MCF 10A (cell line): ENCODE measurements at regions not wholly inside any gene's neighbourhood (a gene's known extent, or its start where the extent isn't known, plus 50 kb on each side); places are given as distances from the start of the nearest gene placed in this dataset.

Source experiments
- BruUV-seq: library from RNA; stranded (reverse); fragments of 400-500 nt; replicated peaks from 2 replicates; lab custom pipeline; 2021; lab: Mats Ljungman, UMichigan
- CTCF ChIA-PET: fragments of 300-600 bp; sonication (Branson Sonifier 250); formaldehyde crosslinking; extraction: SDS; loops from one replicate; lab custom pipeline; 2021; ENCODE audit warnings: antibody characterized with exemption, inconsistent platforms; lab: Yijun Ruan, JAX
- POLR2A ChIA-PET: fragments of 300-600, 350-650 bp; sonication (Branson Sonifier 250); formaldehyde crosslinking; extraction: SDS; loops from one replicate; lab custom pipeline; 2020; ENCODE audit warnings: antibody characterized with exemption, inconsistent platforms; lab: Yijun Ruan, JAX
- DNase-seq: peaks from one replicate; pipeline ENCODE4 v3.0.0-alpha.2; 2018; ENCODE audit not compliant: unreplicated experiment
- H3K27ac Mint-ChIP-seq: one replicate; pipeline ENCODE4 v1.8.0; 2022; ENCODE audit warnings: mild to moderate bottlenecking, low read depth, mixed read lengths; ENCODE audit not compliant: unreplicated experiment
- H3K27me3 Mint-ChIP-seq: one replicate; pipeline ENCODE4 v1.8.0; 2022; ENCODE audit warnings: mixed read lengths; ENCODE audit not compliant: insufficient read depth, unreplicated experiment
- H3K36me3 Mint-ChIP-seq: one replicate; pipeline ENCODE4 v1.8.0; 2022; ENCODE audit warnings: mild to moderate bottlenecking, moderate library complexity, mixed read lengths; ENCODE audit not compliant: insufficient read depth, unreplicated experiment
- H3K4me1 Mint-ChIP-seq: one replicate; pipeline ENCODE4 v1.8.0; 2022; ENCODE audit warnings: mixed read lengths; ENCODE audit not compliant: insufficient read depth, unreplicated experiment
- H3K4me3 Mint-ChIP-seq: one replicate; pipeline ENCODE4 v1.8.0; 2022; ENCODE audit warnings: mild to moderate bottlenecking, moderate library complexity, mixed read lengths; ENCODE audit not compliant: unreplicated experiment
- H3K9me3 Mint-ChIP-seq: one replicate; pipeline ENCODE4 v1.8.0; 2022; ENCODE audit warnings: mixed read lengths; ENCODE audit not compliant: unreplicated experiment
- intact Hi-C: fragments of 100-400 bp; cut with micrococcal nuclease; formaldehyde crosslinking; loops from 2 replicates; pipeline ENCODE4 v1.14.1; 2022
- TF ChIP-seq, protein P1 (sequence below): fragments of 200-600 bp; IDR thresholded peaks from one replicate; pipeline ENCODE4 v1.8.0; 2022; ENCODE audit warnings: antibody characterized with exemption, mild to moderate bottlenecking; ENCODE audit not compliant: unreplicated experiment

DNA sequence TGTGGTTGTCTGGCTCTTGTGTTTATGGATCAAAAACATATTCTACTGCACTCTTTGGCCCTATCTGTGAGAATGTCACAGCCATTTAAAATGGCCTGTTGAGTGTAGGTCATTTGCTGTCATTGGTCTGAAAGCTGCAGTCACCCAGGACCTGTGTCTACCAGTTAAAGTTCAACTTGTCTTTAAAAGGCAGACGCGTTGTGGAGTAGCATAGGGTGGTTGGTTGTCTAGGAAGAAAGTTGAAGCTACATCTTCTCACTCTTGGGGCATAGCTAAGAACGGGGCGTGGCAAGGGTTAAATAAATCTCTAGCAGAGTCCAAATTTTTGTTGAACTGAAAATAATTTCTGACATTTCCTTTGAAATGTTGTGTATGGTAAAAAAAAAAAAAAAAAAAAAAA lies 110.7 kb upstream of the E2F8 start:
- no peak overlapping the region for H3K27ac Mint-ChIP-seq
- CTCF ChIA-PET: interaction anchor here (1.6 kb wide), 1 partner anchor 12 kb away, joined by 4 read pairs; no protein-coding TSS in a partner anchor
- POLR2A ChIA-PET: no interaction called here

DNA sequence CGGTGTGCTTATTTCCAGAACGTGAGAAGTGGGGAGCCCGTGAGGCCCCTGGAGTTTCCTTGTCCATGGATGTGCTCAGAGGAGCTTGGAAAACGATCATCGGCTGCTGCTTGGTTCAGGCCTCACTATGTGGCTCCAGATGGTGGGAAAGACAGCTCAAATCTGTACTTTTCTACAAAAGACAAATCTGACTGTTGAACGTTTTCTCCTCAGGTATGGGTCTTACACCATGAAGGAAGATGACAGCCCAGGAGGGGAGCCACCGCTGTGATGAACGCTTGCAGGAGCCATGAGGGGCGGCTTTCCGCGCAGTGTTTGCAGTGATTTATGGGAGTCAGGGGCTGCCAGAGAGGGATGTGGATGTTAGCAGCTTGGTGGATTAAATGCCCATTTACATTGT lies 109.4 kb upstream of the E2F8 start:
- Mint-ChIP-seq H3K9me3 (no peaks in the 10 kb centered on the region), H3K36me3 (no peaks in the 10 kb centered on the region), H3K27ac (no peak overlapping the region), H3K4me1 (peaks cover 9% of the 10 kb centered on the region), H3K4me3 (no peak overlapping the region), H3K27me3 (peaks cover 94% of the 10 kb centered on the region)
- intact Hi-C loops: no loop called here
- CTCF ChIA-PET: interaction anchor here (0.9 to 1.2 kb wide), 2 partner anchors 12 to 24 kb away, joined by 3 read pairs; no protein-coding TSS in a partner anchor
- POLR2A ChIA-PET: no interaction called here
- no TSS peak for BruUV-seq
- TF ChIP-seq, protein P1, sequence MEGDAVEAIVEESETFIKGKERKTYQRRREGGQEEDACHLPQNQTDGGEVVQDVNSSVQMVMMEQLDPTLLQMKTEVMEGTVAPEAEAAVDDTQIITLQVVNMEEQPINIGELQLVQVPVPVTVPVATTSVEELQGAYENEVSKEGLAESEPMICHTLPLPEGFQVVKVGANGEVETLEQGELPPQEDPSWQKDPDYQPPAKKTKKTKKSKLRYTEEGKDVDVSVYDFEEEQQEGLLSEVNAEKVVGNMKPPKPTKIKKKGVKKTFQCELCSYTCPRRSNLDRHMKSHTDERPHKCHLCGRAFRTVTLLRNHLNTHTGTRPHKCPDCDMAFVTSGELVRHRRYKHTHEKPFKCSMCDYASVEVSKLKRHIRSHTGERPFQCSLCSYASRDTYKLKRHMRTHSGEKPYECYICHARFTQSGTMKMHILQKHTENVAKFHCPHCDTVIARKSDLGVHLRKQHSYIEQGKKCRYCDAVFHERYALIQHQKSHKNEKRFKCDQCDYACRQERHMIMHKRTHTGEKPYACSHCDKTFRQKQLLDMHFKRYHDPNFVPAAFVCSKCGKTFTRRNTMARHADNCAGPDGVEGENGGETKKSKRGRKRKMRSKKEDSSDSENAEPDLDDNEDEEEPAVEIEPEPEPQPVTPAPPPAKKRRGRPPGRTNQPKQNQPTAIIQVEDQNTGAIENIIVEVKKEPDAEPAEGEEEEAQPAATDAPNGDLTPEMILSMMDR: no peak
- no peak for DNase-seq

More for the DNA sequence above, 110.7 kb upstream of the E2F8 start:
- DNase-seq: no peak
- intact Hi-C loops: no loop called here
- no peaks in the 10 kb centered on the region for H3K36me3 Mint-ChIP-seq
- peaks cover 94% of the 10 kb centered on the region for H3K27me3 Mint-ChIP-seq
- no peak overlapping the region for H3K4me3 Mint-ChIP-seq
- no peaks in the 10 kb centered on the region for H3K4me1 Mint-ChIP-seq
- no peaks in the 10 kb centered on the region for H3K9me3 Mint-ChIP-seq
- TF ChIP-seq, protein P1: no peak
- no TSS peak for BruUV-seq

DNA sequence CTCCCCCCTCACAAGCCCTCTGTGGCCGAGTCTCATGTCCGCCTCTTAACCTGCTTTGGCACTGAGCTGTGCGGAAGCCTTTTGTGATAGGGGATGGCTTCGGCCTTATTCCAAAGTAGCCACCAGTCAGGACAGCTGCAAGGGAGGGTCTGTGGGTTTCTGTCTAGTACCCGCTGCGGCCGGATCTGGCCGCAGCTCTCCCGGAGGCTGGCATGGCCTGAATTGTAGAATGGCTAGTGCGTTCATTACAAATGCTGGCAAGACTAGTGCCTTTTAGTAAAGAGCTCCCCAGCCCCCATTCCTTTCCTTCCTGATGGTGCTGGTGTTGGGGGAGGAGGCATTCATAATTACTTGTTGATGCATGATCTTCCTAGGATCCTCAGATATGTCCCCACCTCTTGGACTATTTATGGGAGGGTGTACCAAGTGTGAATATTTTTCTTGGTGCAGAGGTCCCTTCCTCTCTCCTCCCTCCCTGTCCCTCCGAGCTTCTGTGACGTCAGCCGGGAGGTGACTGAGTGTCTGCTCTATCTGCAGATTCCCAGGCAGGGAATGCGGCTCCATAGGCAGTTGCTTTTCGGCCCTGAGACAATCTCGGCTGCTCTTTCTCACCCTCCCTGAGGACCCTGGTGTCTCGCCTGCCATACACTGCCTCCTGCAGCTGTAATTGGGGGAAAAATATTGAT lies 108.7 kb upstream of the E2F8 start:
- Mint-ChIP-seq H3K27me3 (peaks cover 94% of the 10 kb centered on the region), H3K9me3 (no peaks in the 10 kb centered on the region), H3K36me3 (no peaks in the 10 kb centered on the region), H3K4me1 (peaks cover 9% of the 10 kb centered on the region), H3K27ac (no peak overlapping the region), H3K4me3 (no peak overlapping the region)
- no TSS peak for BruUV-seq
- TF ChIP-seq, protein P1: no peak
- ChIA-PET POLR2A (interaction anchor here (0.6 to 1.2 kb wide), 3 partner anchors 25 to 186 kb away, joined by 3 read pairs; no protein-coding TSS in a partner anchor), CTCF (interaction anchor here (0.6 to 1.5 kb wide), 4 partner anchors 23 to 279 kb away, joined by 3 to 4 read pairs (median 4); no protein-coding TSS in a partner anchor)
- intact Hi-C loops: no loop called here
- DNase-seq: no peak

DNA sequence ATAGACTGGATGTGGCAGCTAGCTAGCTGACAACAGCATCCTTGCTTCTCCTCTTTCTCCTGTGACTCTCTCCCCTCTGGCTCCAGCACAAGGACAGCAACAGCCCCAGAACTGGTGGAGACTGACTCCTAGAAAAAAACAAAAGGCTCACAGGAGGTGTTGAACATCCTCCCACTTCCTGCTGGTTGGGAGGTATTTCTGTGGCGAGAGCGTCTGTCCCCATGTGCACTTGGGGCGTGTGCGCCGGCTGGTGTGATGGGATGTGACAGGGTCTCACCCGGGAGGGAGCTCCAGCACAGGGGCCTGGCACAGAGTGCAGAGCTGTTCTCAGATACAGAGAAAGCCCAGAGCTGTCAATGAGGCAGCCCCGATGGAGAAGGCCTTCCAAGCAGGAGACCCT lies 107.2 kb upstream of the E2F8 start:
- intact Hi-C loops: no loop called here
- CTCF ChIA-PET: interaction anchor here (1.2 to 1.3 kb wide), 2 partner anchors 9 to 276 kb away, joined by 3 to 4 read pairs; no protein-coding TSS in a partner anchor
- Mint-ChIP-seq H3K9me3 (no peaks in the 10 kb centered on the region), H3K27me3 (peaks cover 100% of the 10 kb centered on the region), H3K36me3 (no peaks in the 10 kb centered on the region), H3K27ac (no peak overlapping the region), H3K4me3 (no peak overlapping the region), H3K4me1 (peaks cover 9% of the 10 kb centered on the region)
- TF ChIP-seq, protein P1: no peak
- DNase-seq: no peak
- POLR2A ChIA-PET: interaction anchor here (1.2 kb wide), 1 partner anchor 95 kb away, joined by 3 read pairs; no protein-coding TSS in a partner anchor
- BruUV-seq: no TSS peak
